Ovary (tissue), 7 donors: ENCODE measurements at regions not wholly inside any gene's neighbourhood (a gene's known extent, or its start where the extent isn't known, plus 50 kb on each side); places are given as distances from the start of the nearest gene placed in this dataset.
A peak's percentile ranks its signal among the peaks of the same experiment; 100 is the strongest.

Source experiments
- DNase-seq, 5 donors: peaks; one replicate each; pipeline ENCODE4 v3.0.0-alpha.2; 2019 to 2020
- H3K27ac ChIP-seq, 2 donors: fragments of 200-600 bp; one replicate each; pipeline versions ENCODE4 v1.5.1 to v1.8.0; 2019 to 2022
- H3K27me3 ChIP-seq: fragments of 200-600 bp; one replicate; pipeline ENCODE4 v1.8.0; 2022
- H3K36me3 ChIP-seq: fragments of 200-600 bp; sonication (generic); one replicate; pipeline ENCODE4 v1.5.1; 2019
- H3K4me1 ChIP-seq: one replicate; pipeline ENCODE4 v1.8.1; 2013; ENCODE audit warnings: mild to moderate bottlenecking, moderate library complexity; ENCODE audit not compliant: insufficient read depth
- H3K4me3 ChIP-seq: fragments of 200-600 bp; sonication (generic); one replicate; pipeline ENCODE4 v1.5.1; 2017
- H3K9me3 ChIP-seq, 2 donors: fragments of 200-600 bp in 1 of 2; sonication (generic) in 1 of 2; one replicate each; pipeline versions ENCODE4 v1.5.1 to v1.8.1; 2013 to 2019; ENCODE audit warnings: mild to moderate bottlenecking in 1 of 2, moderate library complexity in 1 of 2
- EP300 ChIP-seq: sonication (generic); formaldehyde crosslinking; IDR thresholded peaks from one replicate; pipeline ENCODE4 v1.6.1; 2017; ENCODE audit warnings: antibody characterized with exemption
- POLR2A ChIP-seq: fragments of 450-650 bp; IDR thresholded peaks from one replicate; pipeline ENCODE4 v1.6.1; 2017; ENCODE audit warnings: antibody characterized with exemption, mild to moderate bottlenecking, moderate library complexity
- WGBS, 3 donors: extraction: QIAGEN DNeasy Blood & Tissue Kit in 1 of 3; methylation state at CpG; one replicate each; pipeline versions ENCODE4 v1.1.5 to v1.1.7; 2013 to 2017; 5-methylcytosine and 5-hydroxymethylcytosine counted together
- intact Hi-C, 4 donors: fragments of 100-400 bp; cut with DNase I; formaldehyde crosslinking; loops; one replicate each; pipeline versions ENCODE4 v1.11.0 to v1.15.1; 2022 to 2023
- TF ChIP-seq, protein P1 (sequence below), 3 donors: fragments of 450-650 bp in 2 of 3; fragments of 200-600 bp in 1 of 3; IDR thresholded peaks; one replicate each; pipeline versions ENCODE4 v1.5.1 to v1.8.0; 2016 to 2022; ENCODE audit warnings: antibody characterized with exemption in 3 of 3, mild to moderate bottlenecking in 1 of 3
- donor health status: DM: no; HTN: no; CAD: no; lungs with moderate emphysema.
- donor health status: DM: no; HTN: no; CAD: no.
- donor health status: Bipolar disorder and iron deficiency.
- donor health status: DM: no; HTN: no; CAD: no.
- donor health status: DM: yes; HTN: yes; CAD: no.

DNA sequence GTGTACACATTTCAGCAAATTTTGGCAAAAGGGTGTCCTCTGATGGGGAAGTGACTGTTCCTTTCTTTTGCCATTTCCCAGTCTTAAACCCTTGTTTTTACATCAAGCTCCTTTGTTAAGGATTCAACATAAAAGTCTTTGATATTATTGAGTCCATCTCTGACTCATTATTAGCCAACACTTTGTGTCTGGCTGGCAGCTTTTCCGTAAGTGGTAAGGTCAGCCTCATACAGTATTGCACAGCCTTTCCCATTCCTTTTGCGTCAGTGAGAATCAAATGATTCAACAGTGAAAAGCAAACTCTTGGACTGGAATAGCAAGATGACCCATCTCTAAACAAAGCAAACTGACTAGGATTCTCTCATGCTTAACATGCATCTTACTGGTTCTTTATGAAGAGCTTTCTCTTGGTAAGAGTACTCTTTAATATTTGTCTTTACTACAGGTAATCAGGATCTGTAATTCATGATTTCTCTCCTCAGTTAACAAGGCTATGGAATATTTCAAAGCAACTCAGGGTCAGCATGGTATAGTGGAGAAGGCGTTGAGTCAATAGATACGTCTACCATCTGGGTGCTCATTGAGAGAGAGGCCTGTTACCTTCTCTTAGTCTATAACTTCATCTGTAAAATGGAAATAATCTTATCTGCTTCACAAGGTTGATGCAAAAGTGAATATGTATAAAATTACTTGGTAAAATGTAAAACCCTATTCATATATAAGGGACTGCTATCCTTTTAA, 183.6 kb downstream of the PRL start:
- Histone ChIP-seq H3K4me3 (no peak overlapping the region), H3K4me1 (peaks cover 4% of the 10 kb centered on the region), H3K27ac (peak overlapping the region in 1 of 2 donors; percentile 62), H3K36me3 (no peaks in the 10 kb centered on the region), H3K27me3 (no peaks in the 10 kb centered on the region), H3K9me3 (no peaks in the 10 kb centered on the region)
- peak; percentile 46 to 79 (median 63) for DNase-seq
- TF ChIP-seq, protein P1, sequence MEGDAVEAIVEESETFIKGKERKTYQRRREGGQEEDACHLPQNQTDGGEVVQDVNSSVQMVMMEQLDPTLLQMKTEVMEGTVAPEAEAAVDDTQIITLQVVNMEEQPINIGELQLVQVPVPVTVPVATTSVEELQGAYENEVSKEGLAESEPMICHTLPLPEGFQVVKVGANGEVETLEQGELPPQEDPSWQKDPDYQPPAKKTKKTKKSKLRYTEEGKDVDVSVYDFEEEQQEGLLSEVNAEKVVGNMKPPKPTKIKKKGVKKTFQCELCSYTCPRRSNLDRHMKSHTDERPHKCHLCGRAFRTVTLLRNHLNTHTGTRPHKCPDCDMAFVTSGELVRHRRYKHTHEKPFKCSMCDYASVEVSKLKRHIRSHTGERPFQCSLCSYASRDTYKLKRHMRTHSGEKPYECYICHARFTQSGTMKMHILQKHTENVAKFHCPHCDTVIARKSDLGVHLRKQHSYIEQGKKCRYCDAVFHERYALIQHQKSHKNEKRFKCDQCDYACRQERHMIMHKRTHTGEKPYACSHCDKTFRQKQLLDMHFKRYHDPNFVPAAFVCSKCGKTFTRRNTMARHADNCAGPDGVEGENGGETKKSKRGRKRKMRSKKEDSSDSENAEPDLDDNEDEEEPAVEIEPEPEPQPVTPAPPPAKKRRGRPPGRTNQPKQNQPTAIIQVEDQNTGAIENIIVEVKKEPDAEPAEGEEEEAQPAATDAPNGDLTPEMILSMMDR (IDR thresholded peaks at IDR 0.05): no peak
- peak; percentile 18 for TF ChIP-seq EP300
- TF ChIP-seq POLR2A: no peak
- intact Hi-C loops: no loop called here
- WGBS, 3 donors: 46 to 71% (median 64%) methylated on average over 4 of the region's 4 CpGs

DNA sequence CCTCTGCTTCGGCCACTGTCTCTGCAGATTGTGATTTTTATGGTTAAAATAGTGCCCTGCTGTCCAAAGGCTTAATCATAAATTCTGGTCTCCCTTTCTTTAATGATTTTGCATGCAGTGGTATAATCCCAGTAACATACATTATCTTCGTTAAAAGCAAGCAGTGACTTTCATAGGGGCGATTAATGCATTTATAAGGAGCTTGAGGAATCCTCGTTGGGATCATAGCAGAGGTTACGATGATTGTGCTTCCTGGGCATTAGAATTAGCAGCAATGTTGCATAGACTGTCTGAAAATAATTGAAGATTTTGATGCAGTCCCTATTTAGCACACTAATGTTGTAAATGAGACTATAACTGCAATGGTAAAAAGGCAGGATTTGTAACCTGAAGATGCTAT, 181.3 kb downstream of the PRL start:
- H3K36me3 ChIP-seq: no peaks in the 10 kb centered on the region
- intact Hi-C loops: no loop called here
- TF ChIP-seq POLR2A: no peak
- no peak for DNase-seq
- WGBS, 3 donors: 74 to 87% (median 82%) methylated on average over 5 of the region's 5 CpGs
- H3K4me3 ChIP-seq: no peak overlapping the region
- H3K4me1 ChIP-seq: no peaks in the 10 kb centered on the region
- no peak overlapping the region for H3K27ac ChIP-seq
- H3K9me3 ChIP-seq: no peaks in the 10 kb centered on the region
- H3K27me3 ChIP-seq: no peaks in the 10 kb centered on the region

DNA sequence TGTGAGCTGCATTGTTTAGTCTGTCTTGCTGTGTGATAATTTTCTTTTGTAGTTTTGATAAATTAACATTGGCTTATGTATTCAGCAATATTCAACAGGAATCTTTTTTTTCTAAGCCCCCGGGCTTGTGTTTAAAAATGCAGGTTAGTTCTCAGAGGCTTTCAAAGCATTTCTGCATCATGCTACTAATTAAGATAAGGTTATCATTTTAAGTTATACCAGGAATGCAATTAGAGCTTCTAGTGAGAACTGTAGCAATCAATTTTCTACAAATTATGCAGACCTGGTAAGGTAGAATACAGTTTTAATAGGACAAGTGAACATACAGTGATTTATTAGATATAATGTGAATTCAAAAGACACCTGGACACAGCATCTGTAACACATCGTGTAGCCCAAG, 179.2 kb downstream of the PRL start:
- H3K27me3 ChIP-seq: no peaks in the 10 kb centered on the region
- no peak for TF ChIP-seq POLR2A
- TF ChIP-seq EP300: no peak
- TF ChIP-seq, protein P1 (IDR thresholded peaks at IDR 0.05): no peak
- intact Hi-C loops: no loop called here
- H3K27ac ChIP-seq: no peak overlapping the region
- H3K9me3 ChIP-seq: no peaks in the 10 kb centered on the region
- H3K4me3 ChIP-seq: no peak overlapping the region
- WGBS, 3 donors: 49 to 58% (median 52%) methylated on average over 2 of the region's 2 CpGs
- H3K36me3 ChIP-seq: no peaks in the 10 kb centered on the region
- no peak for DNase-seq
- no peaks in the 10 kb centered on the region for H3K4me1 ChIP-seq

DNA sequence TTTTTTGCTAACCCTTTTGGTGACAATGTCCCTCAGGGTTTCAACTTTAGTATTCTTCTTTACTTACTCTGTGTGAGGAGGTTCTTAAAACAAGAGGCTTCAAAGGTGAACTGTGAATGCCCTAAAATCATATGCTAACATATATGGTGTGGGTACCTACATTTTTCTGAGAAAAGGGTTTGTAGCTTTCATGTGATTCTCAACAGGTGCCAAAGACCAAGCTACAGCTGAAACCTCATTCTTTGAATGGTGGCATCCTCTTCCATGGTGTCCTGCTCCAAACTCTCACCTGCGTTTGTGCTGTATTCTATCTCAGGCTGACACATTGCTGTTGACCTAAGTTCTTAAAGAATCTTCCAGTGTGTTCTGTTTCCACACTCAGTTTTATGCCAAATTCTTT, 177.3 kb downstream of the PRL start:
- Histone ChIP-seq H3K36me3 (no peaks in the 10 kb centered on the region), H3K4me3 (no peak overlapping the region), H3K27ac (no peak overlapping the region), H3K27me3 (no peaks in the 10 kb centered on the region), H3K4me1 (no peaks in the 10 kb centered on the region), H3K9me3 (no peaks in the 10 kb centered on the region)
- intact Hi-C loops: no loop called here
- DNase-seq: no peak
- 87 to 89% (median 88%) methylated on average over 1 of the region's 1 CpG for WGBS, 3 donors
- TF ChIP-seq, protein P1 (IDR thresholded peaks at IDR 0.05): no peak
- TF ChIP-seq POLR2A (no peak), EP300 (no peak)

DNA sequence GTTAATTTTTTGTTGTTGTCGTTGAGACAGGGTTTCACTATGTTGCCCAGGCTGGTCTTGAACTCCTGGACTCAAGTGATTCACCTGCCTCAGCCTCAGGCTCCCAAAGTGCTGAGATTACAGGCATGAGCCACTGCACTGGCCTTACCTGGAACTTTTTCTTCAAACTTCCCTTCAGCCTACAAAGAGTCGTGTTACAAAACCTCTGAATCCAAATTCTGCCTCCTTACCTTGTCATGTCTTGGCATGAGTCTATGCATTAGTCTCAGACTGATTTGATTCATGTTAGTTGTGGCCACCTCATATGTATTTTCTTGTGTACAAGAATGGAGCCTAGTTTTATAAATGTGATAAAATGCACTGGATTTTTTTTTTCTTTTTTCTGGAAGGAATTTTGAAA, 172.1 kb downstream of the PRL start:
- no peaks in the 10 kb centered on the region for H3K36me3 ChIP-seq
- WGBS, 3 donors: 87 to 96% (median 95%) methylated on average over 2 of the region's 2 CpGs
- TF ChIP-seq EP300 (no peak), POLR2A (no peak)
- TF ChIP-seq, protein P1 (IDR thresholded peaks at IDR 0.05): no peak

More for the DNA sequence above, 172.1 kb downstream of the PRL start:
- DNase-seq: no peak
- intact Hi-C loops: no loop called here
- H3K9me3 ChIP-seq: no peaks in the 10 kb centered on the region
- no peak overlapping the region for H3K27ac ChIP-seq
- H3K4me3 ChIP-seq: no peak overlapping the region
- H3K27me3 ChIP-seq: no peaks in the 10 kb centered on the region
- no peaks in the 10 kb centered on the region for H3K4me1 ChIP-seq
